Gastroesophageal sphincter (tissue), 3 donors: ENCODE measurements at regions not wholly inside any gene's neighbourhood (a gene's known extent, or its start where the extent isn't known, plus 50 kb on each side); places are given as distances from the start of the nearest gene placed in this dataset.

Source experiments
- EP300 ChIP-seq: sonication (generic); formaldehyde crosslinking; IDR thresholded peaks from one replicate; pipeline ENCODE4 v1.6.1; 2017; ENCODE audit warnings: antibody characterized with exemption, mild to moderate bottlenecking
- TF ChIP-seq, protein P1 (sequence below), 4 experiments: fragments of 200-600 bp in 2 of 4; fragments of 450-650 bp in 2 of 4; sonication (generic) in 1 of 4; IDR thresholded peaks; one replicate each; pipeline ENCODE4 v1.5.1; 2017 to 2019; ENCODE audit warnings: antibody characterized with exemption in 4 of 4, mild to moderate bottlenecking in 2 of 4, moderate library complexity in 2 of 4

GRCh38 chr4:26106776-26107175 is 192.8 kb downstream of the SMIM20 start:
- TF ChIP-seq EP300 = no peak
- TF ChIP-seq, protein P1, sequence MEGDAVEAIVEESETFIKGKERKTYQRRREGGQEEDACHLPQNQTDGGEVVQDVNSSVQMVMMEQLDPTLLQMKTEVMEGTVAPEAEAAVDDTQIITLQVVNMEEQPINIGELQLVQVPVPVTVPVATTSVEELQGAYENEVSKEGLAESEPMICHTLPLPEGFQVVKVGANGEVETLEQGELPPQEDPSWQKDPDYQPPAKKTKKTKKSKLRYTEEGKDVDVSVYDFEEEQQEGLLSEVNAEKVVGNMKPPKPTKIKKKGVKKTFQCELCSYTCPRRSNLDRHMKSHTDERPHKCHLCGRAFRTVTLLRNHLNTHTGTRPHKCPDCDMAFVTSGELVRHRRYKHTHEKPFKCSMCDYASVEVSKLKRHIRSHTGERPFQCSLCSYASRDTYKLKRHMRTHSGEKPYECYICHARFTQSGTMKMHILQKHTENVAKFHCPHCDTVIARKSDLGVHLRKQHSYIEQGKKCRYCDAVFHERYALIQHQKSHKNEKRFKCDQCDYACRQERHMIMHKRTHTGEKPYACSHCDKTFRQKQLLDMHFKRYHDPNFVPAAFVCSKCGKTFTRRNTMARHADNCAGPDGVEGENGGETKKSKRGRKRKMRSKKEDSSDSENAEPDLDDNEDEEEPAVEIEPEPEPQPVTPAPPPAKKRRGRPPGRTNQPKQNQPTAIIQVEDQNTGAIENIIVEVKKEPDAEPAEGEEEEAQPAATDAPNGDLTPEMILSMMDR (IDR thresholded peaks at IDR 0.05) = no peak
